DOHH2 (cell line): ENCODE measurements at regions not wholly inside any gene's neighbourhood (a gene's known extent, or its start where the extent isn't known, plus 50 kb on each side); places are given as distances from the start of the nearest gene placed in this dataset.
"Not testable (repeated sequence)": the region's sequence is repeated elsewhere in the genome, so short reads cannot be mapped to it uniquely, and the experiment has no call there.

Source experiments
- H3F3A ChIP-seq: fragments of 200-600 bp; sonication (generic), shearing (Covaris generic); 2 replicates; pipeline ENCODE4 v1.6.0; 2016; ENCODE audit warnings: antibody characterized with exemption, mild to moderate bottlenecking; ENCODE audit not compliant: control insufficient read depth, insufficient read depth
- H3K27ac ChIP-seq: fragments of 200-600 bp; sonication (generic); 2 replicates; pipeline ENCODE4 v1.5.1; 2014; ENCODE audit warnings: low read depth, mild to moderate bottlenecking, low read length, moderate library complexity
- H3K27me3 ChIP-seq: fragments of 200-600 bp; sonication (generic); 2 replicates; pipeline ENCODE4 v1.6.1; 2014; ENCODE audit warnings: mild to moderate bottlenecking, low read length, mixed read lengths; ENCODE audit not compliant: control insufficient read depth
- H3K36me3 ChIP-seq: fragments of 200-600 bp; sonication (generic); 2 replicates; pipeline ENCODE4 v1.6.1; 2014; ENCODE audit warnings: mild to moderate bottlenecking, low read length, moderate library complexity, mixed read lengths; ENCODE audit not compliant: control insufficient read depth
- H3K4me1 ChIP-seq: fragments of 200-600 bp; sonication (generic); 2 replicates; pipeline ENCODE4 v1.6.1; 2014; ENCODE audit warnings: mild to moderate bottlenecking, low read length, mixed read lengths; ENCODE audit not compliant: control insufficient read depth
- H3K4me2 ChIP-seq: fragments of 200-600 bp; sonication (generic); 2 replicates; pipeline ENCODE4 v1.6.0; 2014; ENCODE audit warnings: mild to moderate bottlenecking, low read length, moderate library complexity
- H3K4me3 ChIP-seq: fragments of 200-600 bp; sonication (generic); 2 replicates; pipeline ENCODE4 v1.5.1; 2014; ENCODE audit warnings: mild to moderate bottlenecking, low read length, mixed read lengths
- H3K79me2 ChIP-seq: fragments of 200-600 bp; sonication (generic); 2 replicates; pipeline ENCODE4 v1.6.1; 2014; ENCODE audit warnings: mild to moderate bottlenecking, low read length, mixed read lengths; ENCODE audit not compliant: control insufficient read depth
- H3K9me2 ChIP-seq: fragments of 200-600 bp; sonication (generic); replicated peaks from 2 replicates; pipeline ENCODE4 v1.6.1; 2014; ENCODE audit warnings: mild to moderate bottlenecking, low read length, mixed read lengths; ENCODE audit not compliant: control insufficient read depth
- H3K9me3 ChIP-seq: fragments of 200-600 bp; sonication (generic); 2 replicates; pipeline ENCODE4 v1.6.1; 2014; ENCODE audit warnings: antibody characterized with exemption, low read length, mixed read lengths; ENCODE audit not compliant: control insufficient read depth, insufficient read depth
- H4K20me1 ChIP-seq: fragments of 200-600 bp; sonication (generic); 2 replicates; pipeline ENCODE4 v1.6.0; 2014; ENCODE audit warnings: low read depth, mild to moderate bottlenecking, antibody characterized with exemption, low read length, moderate library complexity; ENCODE audit not compliant: control insufficient read depth, insufficient read depth

GRCh38 chr21:6108894-6109293, 4412.5 kb upstream of the TPTE start:
- not testable (repeated sequence) for H3K27ac ChIP-seq, H3K4me1 ChIP-seq, H3F3A ChIP-seq, H3K4me3 ChIP-seq, H3K36me3 ChIP-seq, H3K9me3 ChIP-seq, H3K9me2 ChIP-seq, H3K27me3 ChIP-seq, H4K20me1 ChIP-seq, H3K79me2 ChIP-seq, H3K4me2 ChIP-seq

DNA sequence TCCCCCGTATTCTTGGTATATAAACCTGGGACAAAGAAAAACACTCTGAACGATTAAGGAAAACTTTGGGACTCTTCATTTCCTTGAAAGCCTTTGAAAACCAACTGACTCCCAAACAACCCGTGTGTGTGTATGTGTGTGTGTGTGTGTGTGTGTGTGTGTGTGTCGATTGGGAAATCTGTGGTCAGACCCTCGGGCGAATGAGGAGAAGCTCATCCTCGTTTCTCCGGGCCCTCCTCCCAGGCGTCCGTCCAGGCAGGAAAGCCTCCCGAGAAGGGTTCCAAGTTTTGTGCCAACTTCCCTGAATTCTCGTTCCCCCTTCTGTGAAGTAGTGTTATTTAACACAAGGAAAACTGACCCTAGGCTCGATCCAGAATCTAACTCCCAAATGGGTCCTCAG, 4411.6 kb upstream of the TPTE start:
- not testable (repeated sequence) for H3K9me3 ChIP-seq, H3F3A ChIP-seq, H3K79me2 ChIP-seq, H3K9me2 ChIP-seq, H3K27me3 ChIP-seq, H4K20me1 ChIP-seq, H3K4me1 ChIP-seq, H3K36me3 ChIP-seq, H3K27ac ChIP-seq, H3K4me2 ChIP-seq, H3K4me3 ChIP-seq

- H3K27ac ChIP-seq, H3K9me2 ChIP-seq, H3K4me1 ChIP-seq, H3K27me3 ChIP-seq, H3K4me3 ChIP-seq, H3K4me2 ChIP-seq, H4K20me1 ChIP-seq, H3K79me2 ChIP-seq, H3K36me3 ChIP-seq, H3F3A ChIP-seq, H3K9me3 ChIP-seq: not testable (repeated sequence)
Measured at GRCh38 chr21:6110716-6111343, 4410.6 kb upstream of the TPTE start.

- not testable (repeated sequence) for H3K4me3 ChIP-seq, H3K36me3 ChIP-seq, H3K27ac ChIP-seq, H3K27me3 ChIP-seq, H3K79me2 ChIP-seq, H3K4me1 ChIP-seq, H3K4me2 ChIP-seq, H3K9me2 ChIP-seq, H3F3A ChIP-seq, H3K9me3 ChIP-seq, H4K20me1 ChIP-seq
Measured at GRCh38 chr21:6111354-6111753, 4410.0 kb upstream of the TPTE start.

GRCh38 chr21:6118336-6118735, 4403.0 kb upstream of the TPTE start:
- not testable (repeated sequence) for H3K27ac ChIP-seq, H4K20me1 ChIP-seq, H3K27me3 ChIP-seq, H3K9me3 ChIP-seq, H3K4me1 ChIP-seq, H3K36me3 ChIP-seq, H3K4me2 ChIP-seq, H3K4me3 ChIP-seq, H3F3A ChIP-seq, H3K9me2 ChIP-seq, H3K79me2 ChIP-seq

DNA sequence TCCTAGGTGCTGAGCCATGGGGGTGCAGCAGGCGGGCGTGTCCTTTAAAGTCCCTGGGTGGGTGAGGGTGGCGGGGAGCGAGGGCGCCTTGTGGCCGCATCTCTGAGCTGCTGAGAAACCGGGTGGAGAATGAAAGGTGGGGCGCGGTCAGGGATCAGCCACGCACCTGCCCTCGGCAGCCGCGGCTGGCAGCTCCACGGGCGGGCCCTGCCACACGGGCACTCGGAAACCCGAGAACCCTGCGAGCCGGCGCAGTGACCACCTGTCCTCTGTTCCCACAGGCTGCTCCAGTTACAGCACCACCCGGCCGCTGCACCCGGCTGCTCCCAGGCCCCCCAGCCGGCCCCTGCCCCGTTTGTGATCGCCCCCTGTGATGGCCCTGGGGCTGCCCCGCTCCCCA, 4400.5 kb upstream of the TPTE start:
- H3K9me3 ChIP-seq, H3K4me3 ChIP-seq, H3K4me2 ChIP-seq, H3K9me2 ChIP-seq, H3K36me3 ChIP-seq, H4K20me1 ChIP-seq, H3K79me2 ChIP-seq, H3K4me1 ChIP-seq, H3K27me3 ChIP-seq, H3F3A ChIP-seq, H3K27ac ChIP-seq: not testable (repeated sequence)

DNA sequence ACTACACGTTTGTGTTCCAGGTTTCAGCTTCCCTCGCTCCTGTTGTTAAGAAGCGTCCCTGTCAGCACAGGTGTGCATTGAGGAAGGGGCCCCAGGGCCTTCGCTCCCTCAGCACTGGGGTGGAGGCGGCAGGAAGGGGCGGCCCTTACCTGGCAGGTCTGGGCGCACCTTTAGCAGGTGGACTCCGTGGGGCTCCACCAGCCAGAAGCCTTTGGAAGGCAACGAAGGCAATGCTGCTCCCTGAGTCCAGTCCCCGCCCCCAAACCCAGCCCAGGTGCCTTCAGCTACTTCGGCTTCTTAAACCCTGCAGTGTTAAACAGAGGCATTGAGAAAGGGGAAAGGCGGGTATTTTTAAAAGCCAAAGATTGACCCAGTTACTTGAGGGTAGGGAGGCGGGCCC, 4398.8 kb upstream of the TPTE start:
- not testable (repeated sequence) for H3K27ac ChIP-seq, H3K9me2 ChIP-seq, H3K9me3 ChIP-seq, H3K4me3 ChIP-seq, H3K79me2 ChIP-seq, H3K4me1 ChIP-seq, H3K27me3 ChIP-seq, H3K36me3 ChIP-seq, H3K4me2 ChIP-seq, H4K20me1 ChIP-seq, H3F3A ChIP-seq

GRCh38 chr21:6123224-6123623, 4398.2 kb upstream of the TPTE start:
- H3K4me2 ChIP-seq, H4K20me1 ChIP-seq, H3K27me3 ChIP-seq, H3K4me3 ChIP-seq, H3K4me1 ChIP-seq, H3F3A ChIP-seq, H3K36me3 ChIP-seq, H3K9me3 ChIP-seq, H3K9me2 ChIP-seq, H3K79me2 ChIP-seq, H3K27ac ChIP-seq: not testable (repeated sequence)
